ENCODE measurements at regions not wholly inside any gene's neighbourhood (a gene's known extent, or its start where the extent isn't known, plus 50 kb on each side); places are given as distances from the start of the nearest gene placed in this dataset.

- TF ChIP-seq, protein P1, sequence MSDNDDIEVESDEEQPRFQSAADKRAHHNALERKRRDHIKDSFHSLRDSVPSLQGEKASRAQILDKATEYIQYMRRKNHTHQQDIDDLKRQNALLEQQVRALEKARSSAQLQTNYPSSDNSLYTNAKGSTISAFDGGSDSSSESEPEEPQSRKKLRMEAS (IDR thresholded peaks at IDR 0.05; ENCODE audit: low read depth, low read length): no peak
- no peak for TF ChIP-seq CTCF (IDR thresholded peaks at IDR 0.05; ENCODE audit: low read depth, low read length)
- no peak for TF ChIP-seq POLR2A (IDR thresholded peaks at IDR 0.05; ENCODE audit: extremely low read depth, insufficient read length)
- DNase-seq (ENCODE audit: low read depth): no peak
- no peak overlapping the region for H3K4me3 ChIP-seq (ENCODE audit: low read depth, low read length)
These were observed 161.5 kb downstream of the ARRDC4 start for GRCh38 chr15:98121957-98122356.

- H3K4me3 ChIP-seq (ENCODE audit: low read depth, low read length): no peak overlapping the region
- TF ChIP-seq MYC (IDR thresholded peaks at IDR 0.05; ENCODE audit: low read depth, low read length) (no peak), POLR2A (IDR thresholded peaks at IDR 0.05; ENCODE audit: extremely low read depth, insufficient read length) (no peak), CTCF (IDR thresholded peaks at IDR 0.05; ENCODE audit: low read depth, low read length) (no peak)
- TF ChIP-seq, protein P1 (IDR thresholded peaks at IDR 0.05; ENCODE audit: low read depth, low read length): no peak
- DNase-seq (ENCODE audit: low read depth): no peak
These were observed 162.8 kb downstream of the ARRDC4 start for GRCh38 chr15:98123297-98123696.

DNA sequence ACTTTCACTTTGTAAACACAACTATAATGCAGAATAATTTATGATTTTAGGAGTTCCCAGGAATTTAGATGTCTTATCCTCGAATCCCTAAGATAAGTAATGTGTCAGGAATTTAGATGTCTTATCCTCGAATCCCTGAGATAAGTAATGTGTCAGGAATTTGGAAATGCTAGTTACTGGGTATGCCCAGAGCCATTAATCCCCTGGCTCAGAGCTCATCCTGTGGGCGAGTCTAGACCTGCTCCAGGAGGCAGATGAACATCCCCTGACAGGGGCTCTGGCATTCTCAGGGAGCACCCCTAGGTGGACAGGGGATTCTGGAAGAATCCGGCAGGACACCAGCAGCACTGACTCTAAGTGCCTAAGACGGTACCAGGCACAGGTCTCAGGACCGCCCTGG is 163.3 kb downstream of the ARRDC4 start:
- TF ChIP-seq CTCF (IDR thresholded peaks at IDR 0.05; ENCODE audit: low read depth, low read length): no peak
- TF ChIP-seq, protein P1 (IDR thresholded peaks at IDR 0.05; ENCODE audit: low read depth, low read length): no peak
- no peak for TF ChIP-seq POLR2A (IDR thresholded peaks at IDR 0.05; ENCODE audit: extremely low read depth, insufficient read length)
- no peak for TF ChIP-seq MYC (IDR thresholded peaks at IDR 0.05; ENCODE audit: low read depth, low read length)
- H3K4me3 ChIP-seq (ENCODE audit: low read depth, low read length): no peak overlapping the region
- DNase-seq (ENCODE audit: low read depth): no peak

- no peak for DNase-seq (ENCODE audit: low read depth)
- TF ChIP-seq, protein P1 (IDR thresholded peaks at IDR 0.05; ENCODE audit: low read depth, low read length): no peak
- TF ChIP-seq POLR2A (IDR thresholded peaks at IDR 0.05; ENCODE audit: extremely low read depth, insufficient read length) (no peak), MYC (IDR thresholded peaks at IDR 0.05; ENCODE audit: low read depth, low read length) (no peak), CTCF (IDR thresholded peaks at IDR 0.05; ENCODE audit: low read depth, low read length) (no peak)
- H3K4me3 ChIP-seq (ENCODE audit: low read depth, low read length): no peak overlapping the region
These were observed 164.1 kb downstream of the ARRDC4 start for GRCh38 chr15:98124581-98124980.

- TF ChIP-seq, protein P1 (IDR thresholded peaks at IDR 0.05; ENCODE audit: low read depth, low read length): no peak
- TF ChIP-seq POLR2A (IDR thresholded peaks at IDR 0.05; ENCODE audit: extremely low read depth, insufficient read length) (no peak), CTCF (IDR thresholded peaks at IDR 0.05; ENCODE audit: low read depth, low read length) (no peak), MYC (IDR thresholded peaks at IDR 0.05; ENCODE audit: low read depth, low read length) (no peak)
- DNase-seq (ENCODE audit: low read depth): no peak
- H3K4me3 ChIP-seq (ENCODE audit: low read depth, low read length): no peak overlapping the region
These were observed 166.0 kb downstream of the ARRDC4 start for GRCh38 chr15:98126326-98127085.

Data from NB4 (cell line).